Liver (tissue), 8 donors: ENCODE measurements at regions not wholly inside any gene's neighbourhood (a gene's known extent, or its start where the extent isn't known, plus 50 kb on each side); places are given as distances from the start of the nearest gene placed in this dataset.

Experiments
- DNase-seq: peaks from one replicate; pipeline ENCODE4 v3.0.0-alpha.2; 2017; ENCODE audit warnings: low spot score
- H3K27ac ChIP-seq, 2 donors: one replicate each; pipeline ENCODE4 v1.7.0; 2013; ENCODE audit warnings: inconsistent platforms in 2 of 2, low read length in 2 of 2, control low read depth in 1 of 2, low read depth in 1 of 2, mild to moderate bottlenecking in 1 of 2
- H3K27me3 ChIP-seq, 4 donors: one replicate each; pipeline versions ENCODE4 v1.6.1 to v1.7.0; 2013; ENCODE audit warnings: low read length in 3 of 4, inconsistent platforms in 1 of 4, mild to moderate bottlenecking in 1 of 4, moderate library complexity in 1 of 4; ENCODE audit not compliant: control insufficient read depth in 4 of 4, insufficient read depth in 4 of 4
- H3K36me3 ChIP-seq, 4 donors: one replicate each; pipeline versions ENCODE4 v1.6.1 to v1.7.0; 2013; ENCODE audit warnings: low read length in 3 of 4, mild to moderate bottlenecking in 3 of 4, low read depth in 1 of 4, moderate library complexity in 1 of 4; ENCODE audit not compliant: control insufficient read depth in 4 of 4, insufficient read depth in 3 of 4
- H3K4me1 ChIP-seq, 4 donors: one replicate each; pipeline versions ENCODE4 v1.6.1 to v1.7.0; 2013; ENCODE audit warnings: low read length in 3 of 4, mild to moderate bottlenecking in 3 of 4, moderate library complexity in 1 of 4; ENCODE audit not compliant: control insufficient read depth in 4 of 4, insufficient read depth in 4 of 4
- H3K4me3 ChIP-seq, 3 donors: one replicate each; pipeline versions ENCODE4 v1.6.1 to v1.7.0; 2013; ENCODE audit warnings: low read length in 3 of 3, control low read depth in 1 of 3, low read depth in 1 of 3, mild to moderate bottlenecking in 1 of 3
- H3K9ac ChIP-seq, 2 donors: one replicate each; pipeline ENCODE4 v1.7.0; 2013; ENCODE audit warnings: low read length in 2 of 2, mild to moderate bottlenecking in 2 of 2, moderate library complexity in 2 of 2, control low read depth in 1 of 2, low read depth in 1 of 2
- H3K9me3 ChIP-seq, 4 donors: one replicate each; pipeline versions ENCODE4 v1.6.1 to v1.7.0; 2013; ENCODE audit warnings: low read length in 3 of 4; ENCODE audit not compliant: control insufficient read depth in 4 of 4
- ATF3 ChIP-seq: IDR thresholded peaks from 2 replicates; pipeline ENCODE4 v1.6.1; 2016; ENCODE audit warnings: antibody characterized with exemption
- CTCF ChIP-seq: fragments of 150-350 bp; IDR thresholded peaks from 2 replicates; pipeline ENCODE4 v1.5.1; 2017; ENCODE audit warnings: improper control_type of control experiment, low read depth, low read length; ENCODE audit not compliant: missing input control
- EGR1 ChIP-seq, 2 donors: IDR thresholded peaks; 2 replicates each; pipeline ENCODE4 v1.6.1; 2016 to 2018; ENCODE audit warnings: antibody characterized with exemption in 2 of 2, low read depth in 2 of 2
- FOXA1 ChIP-seq: IDR thresholded peaks from 2 replicates; pipeline ENCODE4 v1.6.1; 2016; ENCODE audit warnings: antibody characterized with exemption
- FOXA2 ChIP-seq: IDR thresholded peaks from 2 replicates; pipeline ENCODE4 v1.6.1; 2016; ENCODE audit warnings: antibody characterized with exemption
- GABPA ChIP-seq, 2 donors: IDR thresholded peaks in 1 of 2; conservative IDR thresholded peaks in 1 of 2; 2 replicates each; pipeline ENCODE4 v1.6.1; 2016; ENCODE audit warnings: antibody characterized with exemption in 2 of 2, mild to moderate bottlenecking in 1 of 2, moderate library complexity in 1 of 2
- HNF4A ChIP-seq, 2 donors: conservative IDR thresholded peaks; 2 replicates each; pipeline ENCODE4 v1.6.1; 2016; ENCODE audit warnings: antibody characterized with exemption in 2 of 2, mild to moderate bottlenecking in 2 of 2
- HNF4G ChIP-seq: IDR thresholded peaks from 2 replicates; pipeline ENCODE4 v1.6.1; 2016; ENCODE audit warnings: antibody characterized with exemption
- JUND ChIP-seq, 2 donors: IDR thresholded peaks; 2 replicates each; pipeline ENCODE4 v1.6.1; 2016; ENCODE audit warnings: antibody characterized with exemption in 2 of 2
- MAX ChIP-seq: IDR thresholded peaks from 2 replicates; pipeline ENCODE4 v1.6.1; 2016; ENCODE audit warnings: antibody characterized with exemption
- NR2F2 ChIP-seq: IDR thresholded peaks from 2 replicates; pipeline ENCODE4 v1.6.1; 2016; ENCODE audit warnings: antibody characterized with exemption
- RAD21 ChIP-seq, 2 donors: IDR thresholded peaks; 2 replicates each; pipeline ENCODE4 v1.6.1; 2016; ENCODE audit warnings: antibody characterized with exemption in 2 of 2, mild to moderate bottlenecking in 2 of 2
- RXRA ChIP-seq, 2 donors: IDR thresholded peaks; 2 replicates each; pipeline ENCODE4 v1.6.1; 2017 to 2018; ENCODE audit warnings: antibody characterized with exemption in 2 of 2, mild to moderate bottlenecking in 1 of 2
- SP1 ChIP-seq: IDR thresholded peaks from 2 replicates; pipeline ENCODE4 v1.6.1; 2018; ENCODE audit warnings: antibody characterized with exemption, mild to moderate bottlenecking
- TAF1 ChIP-seq: conservative IDR thresholded peaks from 2 replicates; pipeline ENCODE4 v1.6.1; 2016; ENCODE audit warnings: antibody characterized with exemption, mild to moderate bottlenecking
- YY1 ChIP-seq: IDR thresholded peaks from 2 replicates; pipeline ENCODE4 v1.6.1; 2016; ENCODE audit warnings: antibody characterized with exemption, mild to moderate bottlenecking
- ZBTB33 ChIP-seq: IDR thresholded peaks from 2 replicates; pipeline ENCODE4 v1.6.1; 2016; ENCODE audit warnings: antibody characterized with exemption
- WGBS: extraction: QIAGEN DNeasy Blood & Tissue Kit; methylation state at CpG from one replicate; pipeline ENCODE4 v1.1.7; 2013; 5-methylcytosine and 5-hydroxymethylcytosine counted together
- donor health status: healthy.
- donor health status: healthy.
- donor health status: healthy.
- donor health status: healthy.
- donor health status: healthy.

- Histone ChIP-seq H3K4me3 (no peak overlapping the region), H3K9me3 (no peaks in the 10 kb centered on the region), H3K9ac (no peak overlapping the region), H3K36me3 (no peaks in the 10 kb centered on the region), H3K4me1 (no peaks in the 10 kb centered on the region), H3K27me3 (no peaks in the 10 kb centered on the region), H3K27ac (no peak overlapping the region)
- DNase-seq, result no peak
- WGBS, result 21% methylated on average over 2 of the region's 2 CpGs
- TF ChIP-seq NR2F2 (no peak), GABPA (IDR thresholded peaks at IDR 0.05 in 1 of 2, conservative IDR thresholded peaks at IDR 0.05 in 1 of 2) (no peak), FOXA2 (no peak), SP1 (no peak), HNF4G (no peak), TAF1 (no peak), MAX (no peak), HNF4A (conservative IDR thresholded peaks at IDR 0.05) (no peak), RXRA (IDR thresholded peaks at IDR 0.05) (no peak), JUND (IDR thresholded peaks at IDR 0.05) (no peak), RAD21 (IDR thresholded peaks at IDR 0.05) (no peak), ZBTB33 (no peak), YY1 (no peak), CTCF (no peak), FOXA1 (no peak)
Observed at GRCh38 chr17:12287953-12288352, 267.3 kb downstream of the MAP2K4 start.

GRCh38 chr17:12290207-12290606 is 269.5 kb downstream of the MAP2K4 start:
- Histone ChIP-seq H3K27ac (no peak overlapping the region), H3K9me3 (no peaks in the 10 kb centered on the region), H3K9ac (no peak overlapping the region), H3K27me3 (no peaks in the 10 kb centered on the region), H3K36me3 (no peaks in the 10 kb centered on the region), H3K4me1 (no peaks in the 10 kb centered on the region), H3K4me3 (no peak overlapping the region)
- no peak for TF ChIP-seq FOXA2
- TF ChIP-seq ATF3, result no peak
- TF ChIP-seq TAF1, result no peak
- no peak for TF ChIP-seq GABPA (IDR thresholded peaks at IDR 0.05 in 1 of 2, conservative IDR thresholded peaks at IDR 0.05 in 1 of 2)
- TF ChIP-seq JUND (IDR thresholded peaks at IDR 0.05), result no peak
- no peak for TF ChIP-seq HNF4G
- TF ChIP-seq HNF4A (conservative IDR thresholded peaks at IDR 0.05), result no peak
- TF ChIP-seq MAX, result no peak
- no peak for TF ChIP-seq EGR1 (IDR thresholded peaks at IDR 0.05; ENCODE audit: low read depth in 2 of 2)
- WGBS, result 80% methylated on average over 6 of the region's 6 CpGs
- no peak for DNase-seq
